IMR-90 (cell line): ENCODE measurements at regions not wholly inside any gene's neighbourhood (a gene's known extent, or its start where the extent isn't known, plus 50 kb on each side); places are given as distances from the start of the nearest gene placed in this dataset.

Experiments used
- ATAC-seq: fragments of 200-7000 bp; cut with Tn5 transposase; 2 replicates; pipeline ENCODE4 v1.9.1; 2020; ENCODE audit warnings: low read depth, mild to moderate bottlenecking, moderate library complexity
- BruUV-seq: library from RNA; stranded (reverse); fragments of 400-500 nt; replicated peaks from 2 replicates; lab custom pipeline; 2021; lab: Mats Ljungman, UMichigan
- CTCF ChIA-PET: fragments of 300-600 bp; formaldehyde crosslinking; extraction: SDS; loops from one replicate; lab custom pipeline; 2021; ENCODE audit warnings: antibody characterized with exemption; lab: Yijun Ruan, JAX
- POLR2A ChIA-PET: fragments of 300-600 bp; sonication (Branson Sonifier 250); formaldehyde crosslinking; loops from one replicate; lab custom pipeline; 2022; ENCODE audit warnings: antibody characterized with exemption; ENCODE audit not compliant: unreplicated experiment; lab: Charles Lee
- DNase-seq: peaks from one replicate; pipeline ENCODE4 v3.0.0; 2013
- H2AFZ ChIP-seq: replicated peaks from 2 replicates; pipeline ENCODE3; 2013; ENCODE audit warnings: low read length, mild to moderate bottlenecking; ENCODE audit not compliant: poor library complexity
- H2AK5ac ChIP-seq: 2 replicates; pipeline ENCODE4 v1.6.1; 2013; ENCODE audit warnings: low read depth, low read length, inconsistent platforms
- H2AK9ac ChIP-seq: replicated peaks from 2 replicates; pipeline ENCODE3; 2013; ENCODE audit warnings: mild to moderate bottlenecking, low read depth, low read length, moderate library complexity; ENCODE audit not compliant: poor library complexity
- H2BK120ac ChIP-seq: 2 replicates; pipeline ENCODE4 v1.6.1; 2013; ENCODE audit warnings: low read depth, low read length, inconsistent platforms
- H2BK15ac ChIP-seq: 3 replicates; pipeline ENCODE4 v1.6.1; 2013; ENCODE audit warnings: low read depth, low read length, inconsistent platforms
- H2BK20ac ChIP-seq: 2 replicates; pipeline ENCODE4 v1.6.1; 2013; ENCODE audit warnings: low read depth, mild to moderate bottlenecking, inconsistent platforms, low read length, moderate library complexity
- H2BK5ac ChIP-seq: 2 replicates; pipeline ENCODE4 v1.6.1; 2013; ENCODE audit warnings: mild to moderate bottlenecking, low read depth, low read length, inconsistent platforms; ENCODE audit not compliant: poor library complexity, severe bottlenecking
- H3K14ac ChIP-seq: replicated peaks from 2 replicates; pipeline ENCODE4 v1.6.1; 2013; ENCODE audit warnings: low read depth, low read length, inconsistent platforms
- H3K18ac ChIP-seq: 2 replicates; pipeline ENCODE4 v1.6.1; 2013; ENCODE audit warnings: low read depth, low read length, control low read depth
- H3K23ac ChIP-seq: 2 replicates; pipeline ENCODE4 v1.6.1; 2013; ENCODE audit warnings: low read depth, low read length, inconsistent platforms
- H3K27ac ChIP-seq: 2 replicates; pipeline ENCODE4 v1.5.1; 2013; ENCODE audit warnings: mild to moderate bottlenecking, control low read depth, low read length; ENCODE audit not compliant: insufficient read depth
- H3K27me3 ChIP-seq: 2 replicates; pipeline ENCODE4 v1.6.1; 2013; ENCODE audit warnings: low read length; ENCODE audit not compliant: control insufficient read depth, insufficient read depth
- H3K36me3 ChIP-seq: 2 replicates; pipeline ENCODE4 v1.6.1; 2013; ENCODE audit warnings: low read length, mixed read lengths; ENCODE audit not compliant: control insufficient read depth, insufficient read depth
- H3K4ac ChIP-seq: 2 replicates; pipeline ENCODE4 v1.6.1; 2013; ENCODE audit warnings: low read depth, low read length, inconsistent platforms
- H3K4me1 ChIP-seq: 2 replicates; pipeline ENCODE4 v1.6.1; 2013; ENCODE audit warnings: low read length, mixed read lengths; ENCODE audit not compliant: control insufficient read depth, insufficient read depth
- H3K4me2 ChIP-seq: 2 replicates; pipeline ENCODE4 v1.6.1; 2013; ENCODE audit warnings: low read depth, mild to moderate bottlenecking, control low read depth, low read length, moderate library complexity
- H3K4me3 ChIP-seq: 2 replicates; pipeline ENCODE4 v1.5.1; 2013; ENCODE audit warnings: low read depth, mild to moderate bottlenecking, control low read depth, low read length, moderate library complexity; ENCODE audit not compliant: insufficient read depth
- H3K56ac ChIP-seq: 2 replicates; pipeline ENCODE4 v1.6.1; 2013; ENCODE audit warnings: low read length, inconsistent platforms; ENCODE audit not compliant: insufficient read depth; ENCODE audit errors: extremely low read depth
- H3K79me1 ChIP-seq, 2 experiments: 2 replicates each; pipeline ENCODE4 v1.6.1; 2013; ENCODE audit warnings: low read length in 2 of 2, inconsistent platforms in 1 of 2, low read depth in 1 of 2
- H3K9ac ChIP-seq: 2 replicates; pipeline ENCODE4 v1.6.1; 2013; ENCODE audit warnings: low read depth, low read length, control low read depth
- H3K9me1 ChIP-seq: 2 replicates; pipeline ENCODE4 v1.6.1; 2013; ENCODE audit warnings: low read length, inconsistent platforms; ENCODE audit not compliant: insufficient read depth
- H3K9me3 ChIP-seq: 2 replicates; pipeline ENCODE4 v1.6.1; 2013; ENCODE audit warnings: low read length; ENCODE audit not compliant: control insufficient read depth, insufficient read depth
- H4K20me1 ChIP-seq: 2 replicates; pipeline ENCODE4 v1.6.1; 2013; ENCODE audit warnings: low read length, inconsistent platforms; ENCODE audit not compliant: insufficient read depth
- H4K5ac ChIP-seq: 2 replicates; pipeline ENCODE4 v1.6.1; 2013; ENCODE audit warnings: mild to moderate bottlenecking, low read depth, low read length, control low read depth
- H4K8ac ChIP-seq, 2 experiments: 2 replicates each; pipeline ENCODE4 v1.6.1; 2013; ENCODE audit warnings: low read depth in 2 of 2, low read length in 2 of 2, control low read depth in 1 of 2, inconsistent platforms in 1 of 2
- H4K91ac ChIP-seq: 2 replicates; pipeline ENCODE4 v1.6.1; 2013; ENCODE audit warnings: low read depth, low read length, inconsistent platforms; ENCODE audit not compliant: insufficient read depth
- BHLHE40 ChIP-seq: fragments of 150-350 bp; IDR thresholded peaks from 2 replicates; pipeline ENCODE4 v1.6.1; 2016; ENCODE audit warnings: mild to moderate bottlenecking, low read depth, low read length
- CEBPB ChIP-seq: IDR thresholded peaks from 2 replicates; pipeline ENCODE4 v1.6.1; 2012; ENCODE audit warnings: low read depth, low read length, improper control_type of control experiment
- CHD1 ChIP-seq: IDR thresholded peaks from 2 replicates; pipeline ENCODE4 v1.6.1; 2012; ENCODE audit warnings: low read depth, low read length, improper control_type of control experiment
- FOS ChIP-seq: fragments of 150-350 bp; IDR thresholded peaks from 2 replicates; pipeline ENCODE4 v1.6.1; 2016; ENCODE audit warnings: low read depth, low read length
- MAFK ChIP-seq: IDR thresholded peaks from 2 replicates; pipeline ENCODE4 v1.6.1; 2012; ENCODE audit warnings: low read depth, low read length, improper control_type of control experiment
- MAZ ChIP-seq: IDR thresholded peaks from 2 replicates; pipeline ENCODE4 v1.6.1; 2012; ENCODE audit warnings: low read depth, mild to moderate bottlenecking, low read length, improper control_type of control experiment, moderate library complexity, borderline replicate concordance
- MXI1 ChIP-seq: IDR thresholded peaks from 2 replicates; pipeline ENCODE4 v1.6.1; 2012; ENCODE audit warnings: low read depth, mild to moderate bottlenecking, low read length, moderate library complexity, borderline replicate concordance
- RCOR1 ChIP-seq: IDR thresholded peaks from 2 replicates; pipeline ENCODE4 v1.6.1; 2012; ENCODE audit warnings: mild to moderate bottlenecking, low read length, improper control_type of control experiment; ENCODE audit not compliant: insufficient replicate concordance
- WGBS, 2 experiments: methylation state at CpG; one replicate each; pipeline versions ENCODE4 v1.1.5 to v1.1.7; 2013; ENCODE audit warnings: missing lambda C conversion rate in 2 of 2; ENCODE audit not compliant: insufficient read length in 1 of 2; ENCODE audit errors: extremely low coverage in 2 of 2; 5-methylcytosine and 5-hydroxymethylcytosine counted together
- dilution Hi-C: fragments of 300-500 bp; cut with HindIII; formaldehyde crosslinking; loops from one replicate; pipeline ENCODE4 v1.14.3; 2018; ENCODE audit warnings: low sequenced_read_pairs; ENCODE audit not compliant: unreplicated experiment
- in situ Hi-C: fragments of 300-500 bp; cut with MboI; formaldehyde crosslinking; loops from 3 replicates; pipeline ENCODE4 v1.14.3; 2019; ENCODE audit warnings: low sequenced_read_pairs, inconsistent platforms, mixed read lengths
- intact Hi-C: fragments of 100-400 bp; cut with micrococcal nuclease; formaldehyde crosslinking; loops from 2 replicates; pipeline ENCODE4 v1.10.0; 2022
- TF ChIP-seq, protein P1 (sequence below): fragments of 150-350 bp; IDR thresholded peaks from 2 replicates; pipeline ENCODE4 v1.6.1; 2017; ENCODE audit warnings: mild to moderate bottlenecking, antibody characterized with exemption, low read length, low read depth
- TF ChIP-seq, protein P2 (sequence below): conservative IDR thresholded peaks from 2 replicates; pipeline ENCODE4 v1.5.1; 2012; ENCODE audit warnings: mild to moderate bottlenecking, low read depth, low read length, improper control_type of control experiment

DNA sequence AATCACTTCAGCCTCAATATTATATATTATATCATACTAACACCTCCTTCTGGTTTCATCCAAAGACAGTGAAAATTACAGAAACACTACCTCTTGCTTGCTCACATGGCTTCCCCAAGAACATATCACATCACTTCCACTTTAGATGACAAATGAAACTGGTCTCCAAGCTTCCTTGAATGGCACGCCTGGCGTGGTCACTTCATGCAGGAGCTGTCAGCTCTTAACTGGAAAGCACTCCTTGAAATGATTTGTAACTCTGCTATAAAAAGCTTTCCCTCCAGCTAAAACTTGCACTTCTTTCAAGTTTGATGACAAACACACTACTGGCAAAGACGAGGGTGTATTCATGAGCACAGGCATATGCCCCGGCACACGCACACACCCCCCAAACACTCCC lies 84.1 kb upstream of the INHBA start:
- H3K4ac ChIP-seq, result no peak overlapping the region; the same call in 1 of the 2 replicates
- in situ Hi-C loops (loop anchor here (25.0 kb wide), 1 partner anchor 1050 kb away; no protein-coding TSS in a partner anchor), intact Hi-C loops (no loop called here), dilution Hi-C loops (no loop called here)
- CTCF ChIA-PET, result interaction anchor here (0.6 kb wide), 1 partner anchor 674 kb away, joined by 4 read pairs; no protein-coding TSS in a partner anchor
- no peak overlapping the region for H3K18ac ChIP-seq
- no peak overlapping the region for H3K4me3 ChIP-seq
- H3K79me1 ChIP-seq, result no peaks in the 10 kb centered on the region
- H3K9me3 ChIP-seq, result no peaks in the 10 kb centered on the region
- no peak overlapping the region for H3K9ac ChIP-seq
- no peak overlapping the region for H4K8ac ChIP-seq
- H3K14ac ChIP-seq, result no peak overlapping the region
- H4K5ac ChIP-seq, result no peak overlapping the region
- TF ChIP-seq, protein P1, sequence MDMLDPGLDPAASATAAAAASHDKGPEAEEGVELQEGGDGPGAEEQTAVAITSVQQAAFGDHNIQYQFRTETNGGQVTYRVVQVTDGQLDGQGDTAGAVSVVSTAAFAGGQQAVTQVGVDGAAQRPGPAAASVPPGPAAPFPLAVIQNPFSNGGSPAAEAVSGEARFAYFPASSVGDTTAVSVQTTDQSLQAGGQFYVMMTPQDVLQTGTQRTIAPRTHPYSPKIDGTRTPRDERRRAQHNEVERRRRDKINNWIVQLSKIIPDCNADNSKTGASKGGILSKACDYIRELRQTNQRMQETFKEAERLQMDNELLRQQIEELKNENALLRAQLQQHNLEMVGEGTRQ, result no peak
- TF ChIP-seq BHLHE40 (no peak), CHD1 (no peak), CEBPB (no peak), FOS (no peak), MXI1 (no peak), MAFK (no peak), MAZ (no peak), RCOR1 (no peak)
- TF ChIP-seq, protein P2, sequence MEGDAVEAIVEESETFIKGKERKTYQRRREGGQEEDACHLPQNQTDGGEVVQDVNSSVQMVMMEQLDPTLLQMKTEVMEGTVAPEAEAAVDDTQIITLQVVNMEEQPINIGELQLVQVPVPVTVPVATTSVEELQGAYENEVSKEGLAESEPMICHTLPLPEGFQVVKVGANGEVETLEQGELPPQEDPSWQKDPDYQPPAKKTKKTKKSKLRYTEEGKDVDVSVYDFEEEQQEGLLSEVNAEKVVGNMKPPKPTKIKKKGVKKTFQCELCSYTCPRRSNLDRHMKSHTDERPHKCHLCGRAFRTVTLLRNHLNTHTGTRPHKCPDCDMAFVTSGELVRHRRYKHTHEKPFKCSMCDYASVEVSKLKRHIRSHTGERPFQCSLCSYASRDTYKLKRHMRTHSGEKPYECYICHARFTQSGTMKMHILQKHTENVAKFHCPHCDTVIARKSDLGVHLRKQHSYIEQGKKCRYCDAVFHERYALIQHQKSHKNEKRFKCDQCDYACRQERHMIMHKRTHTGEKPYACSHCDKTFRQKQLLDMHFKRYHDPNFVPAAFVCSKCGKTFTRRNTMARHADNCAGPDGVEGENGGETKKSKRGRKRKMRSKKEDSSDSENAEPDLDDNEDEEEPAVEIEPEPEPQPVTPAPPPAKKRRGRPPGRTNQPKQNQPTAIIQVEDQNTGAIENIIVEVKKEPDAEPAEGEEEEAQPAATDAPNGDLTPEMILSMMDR, result no peak
- no peak overlapping the region for H3K56ac ChIP-seq
- H2BK5ac ChIP-seq, result no peak overlapping the region
- WGBS, 2 experiments, result no CpG with 5 or more reads among the region's 5 CpGs
- H3K27ac ChIP-seq, result no peak overlapping the region
- no peak overlapping the region for H2AK9ac ChIP-seq
- no peaks in the 10 kb centered on the region for H4K20me1 ChIP-seq
- H2BK15ac ChIP-seq, result no peak overlapping the region
- DNase-seq (no peak), ATAC-seq (no peak)
- no peaks in the 10 kb centered on the region for H3K36me3 ChIP-seq
- POLR2A ChIA-PET, result interaction anchor here (0.6 kb wide), 1 partner anchor 92 kb away, joined by 3 read pairs; no protein-coding TSS in a partner anchor
- no TSS peak for BruUV-seq
- H3K27me3 ChIP-seq, result no peaks in the 10 kb centered on the region
- H4K91ac ChIP-seq, result no peak overlapping the region
- peaks cover 2% of the 10 kb centered on the region; the same call in 1 of the 2 replicates for H3K4me1 ChIP-seq
- no peak overlapping the region for H3K4me2 ChIP-seq
- no peak overlapping the region for H2AFZ ChIP-seq
- H2BK20ac ChIP-seq, result no peak overlapping the region
- H2AK5ac ChIP-seq, result no peak overlapping the region
- H2BK120ac ChIP-seq, result no peak overlapping the region
- H3K23ac ChIP-seq, result no peak overlapping the region
- H3K9me1 ChIP-seq, result no peaks in the 10 kb centered on the region
